ENCODE measurements at regions not wholly inside any gene's neighbourhood (a gene's known extent, or its start where the extent isn't known, plus 50 kb on each side); places are given as distances from the start of the nearest gene placed in this dataset.
A peak's percentile ranks its signal among the peaks of the same experiment; 100 is the strongest.
"Not testable (repeated sequence)": the region's sequence is repeated elsewhere in the genome, so short reads cannot be mapped to it uniquely, and the experiment has no call there.

DNA sequence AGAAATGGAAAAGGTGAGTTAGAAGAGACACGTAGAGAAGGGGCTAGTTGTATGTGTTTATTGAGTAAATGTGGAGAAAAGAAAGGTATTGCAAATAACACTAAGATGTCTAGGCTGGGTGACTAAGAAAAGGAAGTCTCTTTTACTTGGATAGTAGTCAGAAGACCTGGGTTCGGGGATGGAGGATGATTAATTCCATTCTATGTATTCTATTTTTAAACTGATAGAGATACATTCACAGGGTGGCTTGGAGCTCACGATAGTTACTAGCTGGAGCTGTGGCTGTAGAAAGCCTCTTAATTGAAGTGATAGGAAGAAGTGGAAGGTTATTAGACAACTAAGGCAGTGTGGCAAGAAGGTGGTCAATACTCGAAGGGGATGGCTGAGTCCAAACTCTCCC is 65.9 kb upstream of the TNIK start:
- peak overlapping the region; percentile 84 for H3K27ac Mint-ChIP-seq
- H3K9me3 Mint-ChIP-seq, result no peaks in the 10 kb centered on the region
- TF ChIP-seq, protein P1, sequence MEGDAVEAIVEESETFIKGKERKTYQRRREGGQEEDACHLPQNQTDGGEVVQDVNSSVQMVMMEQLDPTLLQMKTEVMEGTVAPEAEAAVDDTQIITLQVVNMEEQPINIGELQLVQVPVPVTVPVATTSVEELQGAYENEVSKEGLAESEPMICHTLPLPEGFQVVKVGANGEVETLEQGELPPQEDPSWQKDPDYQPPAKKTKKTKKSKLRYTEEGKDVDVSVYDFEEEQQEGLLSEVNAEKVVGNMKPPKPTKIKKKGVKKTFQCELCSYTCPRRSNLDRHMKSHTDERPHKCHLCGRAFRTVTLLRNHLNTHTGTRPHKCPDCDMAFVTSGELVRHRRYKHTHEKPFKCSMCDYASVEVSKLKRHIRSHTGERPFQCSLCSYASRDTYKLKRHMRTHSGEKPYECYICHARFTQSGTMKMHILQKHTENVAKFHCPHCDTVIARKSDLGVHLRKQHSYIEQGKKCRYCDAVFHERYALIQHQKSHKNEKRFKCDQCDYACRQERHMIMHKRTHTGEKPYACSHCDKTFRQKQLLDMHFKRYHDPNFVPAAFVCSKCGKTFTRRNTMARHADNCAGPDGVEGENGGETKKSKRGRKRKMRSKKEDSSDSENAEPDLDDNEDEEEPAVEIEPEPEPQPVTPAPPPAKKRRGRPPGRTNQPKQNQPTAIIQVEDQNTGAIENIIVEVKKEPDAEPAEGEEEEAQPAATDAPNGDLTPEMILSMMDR (IDR thresholded peaks at IDR 0.05), result no peak
- H3K4me3 Mint-ChIP-seq, result peak overlapping the region; percentile 62
- H3K36me3 Mint-ChIP-seq (ENCODE audit: low read depth), result no peaks in the 10 kb centered on the region
- DNase-seq, result peak; percentile 61
- 0 out of 2 replicates have a peak, but pooled peaks cover 1% of the 10 kb centered on the region for H3K27me3 Mint-ChIP-seq (ENCODE audit: insufficient read depth)
- H3K4me1 Mint-ChIP-seq (ENCODE audit: low read depth), result peaks cover 68% of the 10 kb centered on the region

DNA sequence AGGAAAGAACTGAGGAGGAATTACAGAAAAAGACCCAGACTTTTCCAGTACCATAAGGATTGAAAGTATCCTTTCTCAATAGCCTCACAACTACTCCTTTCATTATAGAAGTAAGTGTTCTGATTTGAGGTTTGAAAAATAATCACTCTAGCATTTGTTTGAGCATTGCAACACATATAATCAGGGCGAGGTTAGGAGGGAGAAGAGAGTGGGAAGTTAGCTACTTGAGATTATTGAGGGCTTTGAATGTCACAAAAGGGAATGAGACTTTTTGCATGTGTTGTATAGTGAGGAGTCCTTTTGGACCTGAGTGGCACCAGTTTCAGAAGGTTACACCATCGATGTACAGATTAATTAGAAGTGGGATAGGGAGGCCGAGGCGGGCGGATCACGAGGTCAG is 65.2 kb upstream of the TNIK start:
- TF ChIP-seq, protein P1 (IDR thresholded peaks at IDR 0.05), result no peak
- H3K9me3 Mint-ChIP-seq, result no peaks in the 10 kb centered on the region

DNA sequence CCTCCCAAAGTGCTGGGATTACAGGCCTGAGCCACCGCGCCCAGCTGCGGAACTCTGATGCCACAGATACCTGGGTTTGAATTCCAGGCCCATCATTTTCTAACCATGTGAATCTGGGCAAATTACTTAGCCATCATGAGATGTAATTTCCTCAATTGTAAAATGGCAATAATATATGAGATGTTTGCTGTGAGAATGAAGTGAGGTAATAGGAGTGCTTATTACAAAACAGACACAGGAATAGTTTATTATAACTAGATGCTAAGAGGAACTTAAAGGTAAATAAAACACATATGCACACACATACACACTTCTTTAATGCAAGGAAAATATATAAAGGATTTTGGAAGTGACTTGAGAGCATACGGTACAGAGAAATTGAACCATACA is 64.7 kb upstream of the TNIK start:
- TF ChIP-seq, protein P1 (IDR thresholded peaks at IDR 0.05), result no peak
- Mint-ChIP-seq H3K36me3 (ENCODE audit: low read depth) (no peaks in the 10 kb centered on the region), H3K9me3 (no peaks in the 10 kb centered on the region), H3K4me3 (peak overlapping the region; percentile 46), H3K4me1 (ENCODE audit: low read depth) (peaks cover 68% of the 10 kb centered on the region), H3K27ac (peak overlapping the region; percentile 69), H3K27me3 (ENCODE audit: insufficient read depth) (0 out of 2 replicates have a peak, but pooled peaks cover 1% of the 10 kb centered on the region)
- no peak for DNase-seq

More for the DNA sequence above, 65.2 kb upstream of the TNIK start:
- Mint-ChIP-seq H3K27me3 (ENCODE audit: insufficient read depth) (0 out of 2 replicates have a peak, but pooled peaks cover 1% of the 10 kb centered on the region), H3K27ac (peak overlapping the region; percentile 69), H3K36me3 (ENCODE audit: low read depth) (no peaks in the 10 kb centered on the region), H3K4me1 (ENCODE audit: low read depth) (peaks cover 68% of the 10 kb centered on the region), H3K4me3 (peak overlapping the region; percentile 29; the same call in 1 of the 2 replicates)
- no peak for DNase-seq

DNA sequence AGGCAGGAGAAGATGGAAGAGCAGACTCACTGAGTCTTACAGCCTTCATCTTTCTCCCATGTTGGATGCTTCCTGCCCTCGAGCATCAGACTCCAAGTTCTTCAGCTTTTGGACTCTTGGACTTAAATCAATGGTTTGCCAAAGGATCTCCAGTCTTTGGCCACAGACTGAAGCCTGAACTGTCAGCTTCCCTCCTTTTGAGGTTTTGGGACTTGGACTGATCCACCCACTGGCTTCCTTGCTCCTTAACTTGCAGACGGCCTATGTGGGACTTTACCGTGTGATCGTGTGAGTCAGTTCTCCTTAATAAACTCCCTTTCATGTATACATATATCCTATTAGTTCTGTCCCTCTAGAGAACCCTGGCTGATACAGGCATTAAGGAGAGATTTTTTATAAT is 62.4 kb upstream of the TNIK start:
- H3K36me3 Mint-ChIP-seq (ENCODE audit: low read depth), result no peaks in the 10 kb centered on the region
- H3K4me1 Mint-ChIP-seq (ENCODE audit: low read depth), result peaks cover 58% of the 10 kb centered on the region
- no peak for DNase-seq
- TF ChIP-seq, protein P1 (IDR thresholded peaks at IDR 0.05), result no peak
- H3K27ac Mint-ChIP-seq, result peak overlapping the region; percentile 22; the same call in 1 of the 2 replicates
- H3K27me3 Mint-ChIP-seq (ENCODE audit: insufficient read depth), result 0 out of 2 replicates have a peak, but pooled peaks cover 1% of the 10 kb centered on the region
- no peak overlapping the region for H3K4me3 Mint-ChIP-seq
- no peaks in the 10 kb centered on the region for H3K9me3 Mint-ChIP-seq

DNA sequence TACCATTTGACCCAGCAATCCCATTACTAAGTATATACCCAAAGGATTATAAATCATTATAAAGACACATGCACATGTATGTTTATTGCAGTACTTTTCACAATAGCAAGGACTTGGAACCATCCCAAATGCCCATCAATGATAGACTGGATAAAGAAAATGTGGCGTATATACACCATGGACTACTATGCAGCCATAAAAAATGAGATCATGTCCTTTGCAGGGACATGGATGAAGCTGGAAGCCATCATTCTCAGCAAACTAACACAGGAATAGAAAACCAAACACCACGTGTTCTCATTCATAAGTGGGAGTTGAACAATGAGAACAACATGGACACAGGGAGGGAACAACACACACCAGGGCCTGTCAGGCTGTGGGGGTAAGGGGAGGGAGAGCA is 59.2 kb upstream of the TNIK start:
- H3K4me1 Mint-ChIP-seq (ENCODE audit: low read depth), result peaks cover 26% of the 10 kb centered on the region
- not testable (repeated sequence) for H3K27me3 Mint-ChIP-seq (ENCODE audit: insufficient read depth); DNase-seq; H3K4me3 Mint-ChIP-seq; H3K36me3 Mint-ChIP-seq (ENCODE audit: low read depth); H3K27ac Mint-ChIP-seq; H3K9me3 Mint-ChIP-seq

DNA sequence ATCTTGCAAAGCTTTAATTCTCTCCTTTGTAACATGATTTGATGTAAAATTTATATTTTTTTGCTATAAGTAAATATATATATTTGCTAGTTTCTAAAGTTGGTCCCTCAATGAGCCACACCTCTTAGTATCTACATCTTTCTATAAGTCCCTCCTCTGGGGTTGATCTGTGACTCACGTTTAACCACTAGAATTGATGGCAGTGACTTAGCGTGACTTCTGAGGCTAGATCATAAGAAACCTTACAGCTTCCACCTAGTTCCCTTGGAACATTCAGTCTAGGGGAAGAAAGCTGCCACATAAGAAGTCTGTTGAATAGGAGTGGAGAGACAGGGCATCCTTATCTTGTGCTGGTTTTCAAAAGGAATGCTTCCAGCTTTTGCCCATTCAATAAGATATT is 56.6 kb upstream of the TNIK start:
- H3K36me3 Mint-ChIP-seq (ENCODE audit: low read depth), result no peaks in the 10 kb centered on the region
- no peaks in the 10 kb centered on the region for H3K9me3 Mint-ChIP-seq
- H3K27me3 Mint-ChIP-seq (ENCODE audit: insufficient read depth), result no peaks in the 10 kb centered on the region; the same call in 1 of the 2 replicates
- no peak overlapping the region for H3K4me3 Mint-ChIP-seq
- TF ChIP-seq, protein P1 (IDR thresholded peaks at IDR 0.05), result no peak
- no peaks in the 10 kb centered on the region for H3K4me1 Mint-ChIP-seq (ENCODE audit: low read depth)
- H3K27ac Mint-ChIP-seq, result no peak overlapping the region
- no peak for DNase-seq
